ENCODE measurements at regions not wholly inside any gene's neighbourhood (a gene's known extent, or its start where the extent isn't known, plus 50 kb on each side); places are given as distances from the start of the nearest gene placed in this dataset.
"Not testable (repeated sequence)": the region's sequence is repeated elsewhere in the genome, so short reads cannot be mapped to it uniquely, and the experiment has no call there.

- not testable (repeated sequence) for DNase-seq (ENCODE audit: low read depth); H3K4me3 ChIP-seq (ENCODE audit: low read depth, low read length)
These were observed 80.3 kb downstream of the ZNF474 start for GRCh38 chr5:122209601-122210000.

- TF ChIP-seq CTCF (IDR thresholded peaks at IDR 0.05; ENCODE audit: insufficient read depth, low read depth, low read length): no peak
- H3K4me3 ChIP-seq (ENCODE audit: low read depth, low read length): no peak overlapping the region
- DNase-seq (ENCODE audit: low read depth): no peak
These were observed 89.4 kb downstream of the ZNF474 start for GRCh38 chr5:122218778-122219177.

GRCh38 chr5:122219436-122220166 lies 90.3 kb downstream of the ZNF474 start:
- H3K4me3 ChIP-seq (ENCODE audit: low read depth, low read length): no peak overlapping the region
- no peak for DNase-seq (ENCODE audit: low read depth)
- no peak for TF ChIP-seq CTCF (IDR thresholded peaks at IDR 0.05; ENCODE audit: insufficient read depth, low read depth, low read length)

- TF ChIP-seq CTCF (IDR thresholded peaks at IDR 0.05; ENCODE audit: insufficient read depth, low read depth, low read length): no peak
- DNase-seq (ENCODE audit: low read depth): no peak
- no peak overlapping the region for H3K4me3 ChIP-seq (ENCODE audit: low read depth, low read length)
These were observed 91.2 kb downstream of the ZNF474 start for GRCh38 chr5:122220511-122220910.

- TF ChIP-seq CTCF (IDR thresholded peaks at IDR 0.05; ENCODE audit: insufficient read depth, low read depth, low read length): no peak
- no peak for DNase-seq (ENCODE audit: low read depth)
- no peak overlapping the region for H3K4me3 ChIP-seq (ENCODE audit: low read depth, low read length)
These were observed 90.2 kb upstream of the SNCAIP start for GRCh38 chr5:122221857-122222256.

GRCh38 chr5:122222580-122222979 lies 89.5 kb upstream of the SNCAIP start:
- no peak overlapping the region for H3K4me3 ChIP-seq (ENCODE audit: low read depth, low read length)
- DNase-seq (ENCODE audit: low read depth): no peak
- no peak for TF ChIP-seq CTCF (IDR thresholded peaks at IDR 0.05; ENCODE audit: insufficient read depth, low read depth, low read length)

- H3K4me3 ChIP-seq (ENCODE audit: low read depth, low read length): no peak overlapping the region
- TF ChIP-seq CTCF (IDR thresholded peaks at IDR 0.05; ENCODE audit: insufficient read depth, low read depth, low read length): no peak
- DNase-seq (ENCODE audit: low read depth): no peak
These were observed 83.2 kb upstream of the SNCAIP start for GRCh38 chr5:122228728-122229392.
